HepG2 (cell line): ENCODE measurements at regions not wholly inside any gene's neighbourhood (a gene's known extent, or its start where the extent isn't known, plus 50 kb on each side); places are given as distances from the start of the nearest gene placed in this dataset.

Experiments
- EZH2 ChIP-seq: conservative IDR thresholded peaks from 2 replicates; pipeline ENCODE4 v1.6.1; 2012; ENCODE audit warnings: mild to moderate bottlenecking, low read depth, low read length, moderate library complexity
- NFIC ChIP-seq: IDR thresholded peaks from 2 replicates; pipeline ENCODE4 v1.6.1; 2012; ENCODE audit warnings: mild to moderate bottlenecking, low read length, inconsistent platforms
- NR2C2 ChIP-seq: sonication (generic); formaldehyde crosslinking; IDR thresholded peaks from 2 replicates; pipeline ENCODE4 v1.4.0; 2020; ENCODE audit warnings: missing genetic modification reagents, mild to moderate bottlenecking, moderate library complexity, borderline replicate concordance
- ZNF253 ChIP-seq: sonication (generic); formaldehyde crosslinking; IDR thresholded peaks from 2 replicates; pipeline ENCODE4 v1.8.0; 2022; ENCODE audit warnings: mild to moderate bottlenecking, missing genetic modification reagents, borderline replicate concordance
- TF ChIP-seq, protein P1 (sequence below): sonication (generic); formaldehyde crosslinking; IDR thresholded peaks from 2 replicates; pipeline ENCODE4 v1.8.1; 2023; ENCODE audit warnings: mild to moderate bottlenecking, moderate library complexity, missing genetic modification reagents
- TF ChIP-seq, protein P2 (sequence below): sonication (generic); formaldehyde crosslinking; conservative IDR thresholded peaks from 2 replicates; pipeline ENCODE4 v1.4.0; 2020; ENCODE audit warnings: mild to moderate bottlenecking, missing genetic modification reagents, moderate library complexity
- TF ChIP-seq, protein P3 (sequence below): sonication (generic); formaldehyde crosslinking; IDR thresholded peaks from 2 replicates; pipeline ENCODE4 v1.4.0; 2020; ENCODE audit warnings: missing genetic modification reagents
- TF ChIP-seq, protein P4 (sequence below): sonication (generic); formaldehyde crosslinking; IDR thresholded peaks from 2 replicates; pipeline ENCODE4 v1.4.0; 2020; ENCODE audit warnings: missing genetic modification reagents

DNA sequence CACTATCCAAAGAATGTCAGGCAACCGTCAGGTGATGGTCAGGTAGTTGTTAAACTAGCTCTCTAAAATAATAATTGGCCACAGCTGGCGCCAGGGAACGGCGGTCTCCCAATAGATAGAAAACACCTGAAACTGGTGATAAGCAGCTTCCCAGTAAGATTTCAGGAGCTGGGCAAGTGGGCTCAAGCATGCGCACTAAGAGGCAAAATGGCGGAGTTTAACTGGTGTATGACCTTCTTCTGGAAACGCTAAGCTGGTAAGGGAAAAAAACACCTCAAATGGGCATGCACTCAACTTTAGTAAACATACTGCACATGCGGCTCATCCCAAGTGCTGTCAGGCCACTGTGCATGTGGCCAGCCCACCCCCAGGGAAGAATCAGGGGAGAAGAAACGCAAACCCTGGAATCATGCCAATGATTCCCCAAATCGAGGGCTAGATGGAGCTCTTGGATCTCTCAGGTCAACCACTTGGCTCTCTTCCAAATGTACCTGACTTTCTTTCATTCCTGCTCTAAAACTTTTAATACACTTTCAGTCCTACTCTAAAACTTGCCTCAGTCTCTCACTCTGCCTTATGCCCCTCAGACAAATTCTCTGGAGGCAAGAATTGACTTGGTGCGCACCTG is 195.0 kb downstream of the ZNF621 start (continued):
- TF ChIP-seq, protein P1, sequence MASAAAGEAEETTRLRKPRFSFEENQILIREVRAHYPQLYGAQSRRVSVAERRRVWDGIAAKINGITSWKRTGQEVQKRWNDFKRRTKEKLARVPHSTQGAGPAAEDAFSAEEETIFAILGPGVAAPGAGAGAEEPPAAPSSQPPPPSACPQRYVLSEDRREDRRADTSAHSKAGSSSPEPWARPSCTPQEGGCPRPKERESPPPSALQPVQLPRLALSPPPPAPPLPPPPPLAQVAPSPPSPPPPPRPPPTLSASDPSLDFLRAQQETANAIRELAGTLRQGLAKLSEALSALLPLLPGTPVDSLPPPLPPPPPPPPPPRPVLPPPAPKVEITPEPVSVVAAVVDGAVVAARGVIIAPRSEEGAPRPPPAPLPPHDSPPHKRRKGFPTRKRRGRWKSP: 0 out of 2 replicates have a peak, but pooled peaks have one; percentile 28
- TF ChIP-seq, protein P2, sequence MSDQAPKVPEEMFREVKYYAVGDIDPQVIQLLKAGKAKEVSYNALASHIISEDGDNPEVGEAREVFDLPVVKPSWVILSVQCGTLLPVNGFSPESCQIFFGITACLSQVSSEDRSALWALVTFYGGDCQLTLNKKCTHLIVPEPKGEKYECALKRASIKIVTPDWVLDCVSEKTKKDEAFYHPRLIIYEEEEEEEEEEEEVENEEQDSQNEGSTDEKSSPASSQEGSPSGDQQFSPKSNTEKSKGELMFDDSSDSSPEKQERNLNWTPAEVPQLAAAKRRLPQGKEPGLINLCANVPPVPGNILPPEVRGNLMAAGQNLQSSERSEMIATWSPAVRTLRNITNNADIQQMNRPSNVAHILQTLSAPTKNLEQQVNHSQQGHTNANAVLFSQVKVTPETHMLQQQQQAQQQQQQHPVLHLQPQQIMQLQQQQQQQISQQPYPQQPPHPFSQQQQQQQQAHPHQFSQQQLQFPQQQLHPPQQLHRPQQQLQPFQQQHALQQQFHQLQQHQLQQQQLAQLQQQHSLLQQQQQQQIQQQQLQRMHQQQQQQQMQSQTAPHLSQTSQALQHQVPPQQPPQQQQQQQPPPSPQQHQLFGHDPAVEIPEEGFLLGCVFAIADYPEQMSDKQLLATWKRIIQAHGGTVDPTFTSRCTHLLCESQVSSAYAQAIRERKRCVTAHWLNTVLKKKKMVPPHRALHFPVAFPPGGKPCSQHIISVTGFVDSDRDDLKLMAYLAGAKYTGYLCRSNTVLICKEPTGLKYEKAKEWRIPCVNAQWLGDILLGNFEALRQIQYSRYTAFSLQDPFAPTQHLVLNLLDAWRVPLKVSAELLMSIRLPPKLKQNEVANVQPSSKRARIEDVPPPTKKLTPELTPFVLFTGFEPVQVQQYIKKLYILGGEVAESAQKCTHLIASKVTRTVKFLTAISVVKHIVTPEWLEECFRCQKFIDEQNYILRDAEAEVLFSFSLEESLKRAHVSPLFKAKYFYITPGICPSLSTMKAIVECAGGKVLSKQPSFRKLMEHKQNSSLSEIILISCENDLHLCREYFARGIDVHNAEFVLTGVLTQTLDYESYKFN: 0 out of 2 replicates have a peak, but pooled peaks have one; percentile 3
- TF ChIP-seq, protein P3, sequence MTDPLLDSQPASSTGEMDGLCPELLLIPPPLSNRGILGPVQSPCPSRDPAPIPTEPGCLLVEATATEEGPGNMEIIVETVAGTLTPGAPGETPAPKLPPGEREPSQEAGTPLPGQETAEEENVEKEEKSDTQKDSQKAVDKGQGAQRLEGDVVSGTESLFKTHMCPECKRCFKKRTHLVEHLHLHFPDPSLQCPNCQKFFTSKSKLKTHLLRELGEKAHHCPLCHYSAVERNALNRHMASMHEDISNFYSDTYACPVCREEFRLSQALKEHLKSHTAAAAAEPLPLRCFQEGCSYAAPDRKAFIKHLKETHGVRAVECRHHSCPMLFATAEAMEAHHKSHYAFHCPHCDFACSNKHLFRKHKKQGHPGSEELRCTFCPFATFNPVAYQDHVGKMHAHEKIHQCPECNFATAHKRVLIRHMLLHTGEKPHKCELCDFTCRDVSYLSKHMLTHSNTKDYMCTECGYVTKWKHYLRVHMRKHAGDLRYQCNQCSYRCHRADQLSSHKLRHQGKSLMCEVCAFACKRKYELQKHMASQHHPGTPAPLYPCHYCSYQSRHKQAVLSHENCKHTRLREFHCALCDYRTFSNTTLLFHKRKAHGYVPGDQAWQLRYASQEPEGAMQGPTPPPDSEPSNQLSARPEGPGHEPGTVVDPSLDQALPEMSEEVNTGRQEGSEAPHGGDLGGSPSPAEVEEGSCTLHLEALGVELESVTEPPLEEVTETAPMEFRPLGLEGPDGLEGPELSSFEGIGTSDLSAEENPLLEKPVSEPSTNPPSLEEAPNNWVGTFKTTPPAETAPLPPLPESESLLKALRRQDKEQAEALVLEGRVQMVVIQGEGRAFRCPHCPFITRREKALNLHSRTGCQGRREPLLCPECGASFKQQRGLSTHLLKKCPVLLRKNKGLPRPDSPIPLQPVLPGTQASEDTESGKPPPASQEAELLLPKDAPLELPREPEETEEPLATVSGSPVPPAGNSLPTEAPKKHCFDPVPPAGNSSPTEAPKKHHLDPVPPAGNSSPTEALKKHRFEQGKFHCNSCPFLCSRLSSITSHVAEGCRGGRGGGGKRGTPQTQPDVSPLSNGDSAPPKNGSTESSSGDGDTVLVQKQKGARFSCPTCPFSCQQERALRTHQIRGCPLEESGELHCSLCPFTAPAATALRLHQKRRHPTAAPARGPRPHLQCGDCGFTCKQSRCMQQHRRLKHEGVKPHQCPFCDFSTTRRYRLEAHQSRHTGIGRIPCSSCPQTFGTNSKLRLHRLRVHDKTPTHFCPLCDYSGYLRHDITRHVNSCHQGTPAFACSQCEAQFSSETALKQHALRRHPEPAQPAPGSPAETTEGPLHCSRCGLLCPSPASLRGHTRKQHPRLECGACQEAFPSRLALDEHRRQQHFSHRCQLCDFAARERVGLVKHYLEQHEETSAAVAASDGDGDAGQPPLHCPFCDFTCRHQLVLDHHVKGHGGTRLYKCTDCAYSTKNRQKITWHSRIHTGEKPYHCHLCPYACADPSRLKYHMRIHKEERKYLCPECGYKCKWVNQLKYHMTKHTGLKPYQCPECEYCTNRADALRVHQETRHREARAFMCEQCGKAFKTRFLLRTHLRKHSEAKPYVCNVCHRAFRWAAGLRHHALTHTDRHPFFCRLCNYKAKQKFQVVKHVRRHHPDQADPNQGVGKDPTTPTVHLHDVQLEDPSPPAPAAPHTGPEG: 0 out of 2 replicates have a peak, but pooled peaks have one; percentile 27
- TF ChIP-seq NR2C2 (0 out of 2 replicates have a peak, but pooled peaks have one; percentile 15), EZH2 (no peak), ZNF253 (no peak), NFIC (peak; percentile 84)
- TF ChIP-seq, protein P4, sequence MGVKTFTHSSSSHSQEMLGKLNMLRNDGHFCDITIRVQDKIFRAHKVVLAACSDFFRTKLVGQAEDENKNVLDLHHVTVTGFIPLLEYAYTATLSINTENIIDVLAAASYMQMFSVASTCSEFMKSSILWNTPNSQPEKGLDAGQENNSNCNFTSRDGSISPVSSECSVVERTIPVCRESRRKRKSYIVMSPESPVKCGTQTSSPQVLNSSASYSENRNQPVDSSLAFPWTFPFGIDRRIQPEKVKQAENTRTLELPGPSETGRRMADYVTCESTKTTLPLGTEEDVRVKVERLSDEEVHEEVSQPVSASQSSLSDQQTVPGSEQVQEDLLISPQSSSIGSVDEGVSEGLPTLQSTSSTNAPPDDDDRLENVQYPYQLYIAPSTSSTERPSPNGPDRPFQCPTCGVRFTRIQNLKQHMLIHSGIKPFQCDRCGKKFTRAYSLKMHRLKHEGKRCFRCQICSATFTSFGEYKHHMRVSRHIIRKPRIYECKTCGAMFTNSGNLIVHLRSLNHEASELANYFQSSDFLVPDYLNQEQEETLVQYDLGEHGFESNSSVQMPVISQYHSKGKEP (CRISPR knock-in tag): no peak
